ENCODE measurements at regions not wholly inside any gene's neighbourhood (a gene's known extent, or its start where the extent isn't known, plus 50 kb on each side); places are given as distances from the start of the nearest gene placed in this dataset.

GRCh38 chr18:24782566-24782965 is 322.1 kb downstream of the HRH4 start:
- no peak for DNase-seq (ENCODE audit: low read depth in 2 of 3, low spot score in 1 of 3)

GRCh38 chr18:24785019-24785418 is 324.6 kb downstream of the HRH4 start:
- no peak for DNase-seq (ENCODE audit: low read depth in 2 of 3, low spot score in 1 of 3)

GRCh38 chr18:24786027-24786426 is 325.6 kb downstream of the HRH4 start:
- no peak for DNase-seq (ENCODE audit: low read depth in 2 of 3, low spot score in 1 of 3)

GRCh38 chr18:24790347-24790746 is 329.9 kb downstream of the HRH4 start:
- DNase-seq (ENCODE audit: low read depth in 2 of 3, low spot score in 1 of 3), result no peak

GRCh38 chr18:24791751-24792545 is 331.5 kb downstream of the HRH4 start:
- DNase-seq (ENCODE audit: low read depth in 2 of 3, low spot score in 1 of 3), result no peak

- DNase-seq (ENCODE audit: low read depth in 2 of 3, low spot score in 1 of 3), result no peak
Observed at GRCh38 chr18:24793742-24794141, 333.3 kb downstream of the HRH4 start.

GRCh38 chr18:24795129-24795528 is 334.7 kb downstream of the HRH4 start:
- no peak for DNase-seq (ENCODE audit: low read depth in 2 of 3, low spot score in 1 of 3)

GRCh38 chr18:24797981-24798380 is 337.5 kb downstream of the HRH4 start:
- no peak for DNase-seq (ENCODE audit: low read depth in 2 of 3, low spot score in 1 of 3)

GRCh38 chr18:24799176-24799575 is 338.7 kb downstream of the HRH4 start:
- no peak for DNase-seq (ENCODE audit: low read depth in 2 of 3, low spot score in 1 of 3)

- no peak for DNase-seq (ENCODE audit: low read depth in 2 of 3, low spot score in 1 of 3)
Observed at GRCh38 chr18:24799720-24800119, 339.3 kb downstream of the HRH4 start.

- no peak for DNase-seq (ENCODE audit: low read depth in 2 of 3, low spot score in 1 of 3)
Observed at GRCh38 chr18:24801001-24801400, 340.6 kb downstream of the HRH4 start.

- DNase-seq (ENCODE audit: low read depth in 2 of 3, low spot score in 1 of 3), result no peak
Observed at GRCh38 chr18:24802456-24802855, 342.0 kb downstream of the HRH4 start.

- no peak for DNase-seq (ENCODE audit: low read depth in 2 of 3, low spot score in 1 of 3)
Observed at GRCh38 chr18:24805156-24805555, 344.7 kb downstream of the HRH4 start.

- no peak for DNase-seq (ENCODE audit: low read depth in 2 of 3, low spot score in 1 of 3)
Observed at GRCh38 chr18:24809173-24809950, 348.9 kb downstream of the HRH4 start.

GRCh38 chr18:24810561-24811305 is 350.3 kb downstream of the HRH4 start:
- no peak for DNase-seq (ENCODE audit: low read depth in 2 of 3, low spot score in 1 of 3)

GRCh38 chr18:24811950-24812681 is 351.7 kb downstream of the HRH4 start:
- DNase-seq (ENCODE audit: low read depth in 2 of 3, low spot score in 1 of 3), result no peak

- no peak for DNase-seq (ENCODE audit: low read depth in 2 of 3, low spot score in 1 of 3)
Observed at GRCh38 chr18:24814521-24814920, 354.1 kb downstream of the HRH4 start.

GRCh38 chr18:24817150-24817549 is 356.7 kb downstream of the HRH4 start:
- no peak for DNase-seq (ENCODE audit: low read depth in 2 of 3, low spot score in 1 of 3)

- DNase-seq (ENCODE audit: low read depth in 2 of 3, low spot score in 1 of 3), result no peak
Observed at GRCh38 chr18:24817587-24818371, 357.3 kb downstream of the HRH4 start.

GRCh38 chr18:24818441-24818840 is 358.0 kb downstream of the HRH4 start:
- DNase-seq (ENCODE audit: low read depth in 2 of 3, low spot score in 1 of 3), result no peak
